DND-41 (cell line): ENCODE measurements at regions not wholly inside any gene's neighbourhood (a gene's known extent, or its start where the extent isn't known, plus 50 kb on each side); places are given as distances from the start of the nearest gene placed in this dataset.

Experiments used
- EZH2 ChIP-seq: IDR thresholded peaks from 3 replicates; pipeline ENCODE4 v1.6.1; 2012; ENCODE audit warnings: borderline replicate concordance, low read depth, mild to moderate bottlenecking, moderate library complexity, low read length, inconsistent platforms; ENCODE audit not compliant: severe bottlenecking
- TF ChIP-seq, protein P1 (sequence below): IDR thresholded peaks from 2 replicates; pipeline ENCODE4 v1.5.1; 2012; ENCODE audit warnings: borderline replicate concordance, low read length, moderate library complexity, mild to moderate bottlenecking; ENCODE audit not compliant: poor library complexity, severe bottlenecking; ENCODE audit errors: extremely low read depth

DNA sequence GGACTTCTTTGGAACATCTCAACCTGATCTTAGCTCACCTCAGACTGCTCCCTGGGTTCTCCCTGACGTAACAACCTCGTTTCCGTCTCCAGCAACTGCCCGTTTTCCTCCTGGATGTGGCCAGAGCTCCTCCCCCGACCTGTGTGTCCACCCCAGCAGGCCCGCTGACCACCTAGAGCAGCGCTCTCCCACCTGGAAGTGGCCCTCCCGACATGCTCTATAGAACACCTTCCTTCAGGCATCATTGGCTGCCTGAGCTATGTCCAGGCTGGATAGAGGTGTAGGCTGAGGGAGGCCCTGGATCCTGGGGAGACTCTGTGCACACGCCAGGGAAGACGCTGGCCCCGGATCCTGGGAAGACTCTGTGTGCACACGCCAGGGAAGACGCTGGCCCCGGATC is 81.3 kb downstream of the TEX29 start:
- TF ChIP-seq, protein P1, sequence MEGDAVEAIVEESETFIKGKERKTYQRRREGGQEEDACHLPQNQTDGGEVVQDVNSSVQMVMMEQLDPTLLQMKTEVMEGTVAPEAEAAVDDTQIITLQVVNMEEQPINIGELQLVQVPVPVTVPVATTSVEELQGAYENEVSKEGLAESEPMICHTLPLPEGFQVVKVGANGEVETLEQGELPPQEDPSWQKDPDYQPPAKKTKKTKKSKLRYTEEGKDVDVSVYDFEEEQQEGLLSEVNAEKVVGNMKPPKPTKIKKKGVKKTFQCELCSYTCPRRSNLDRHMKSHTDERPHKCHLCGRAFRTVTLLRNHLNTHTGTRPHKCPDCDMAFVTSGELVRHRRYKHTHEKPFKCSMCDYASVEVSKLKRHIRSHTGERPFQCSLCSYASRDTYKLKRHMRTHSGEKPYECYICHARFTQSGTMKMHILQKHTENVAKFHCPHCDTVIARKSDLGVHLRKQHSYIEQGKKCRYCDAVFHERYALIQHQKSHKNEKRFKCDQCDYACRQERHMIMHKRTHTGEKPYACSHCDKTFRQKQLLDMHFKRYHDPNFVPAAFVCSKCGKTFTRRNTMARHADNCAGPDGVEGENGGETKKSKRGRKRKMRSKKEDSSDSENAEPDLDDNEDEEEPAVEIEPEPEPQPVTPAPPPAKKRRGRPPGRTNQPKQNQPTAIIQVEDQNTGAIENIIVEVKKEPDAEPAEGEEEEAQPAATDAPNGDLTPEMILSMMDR: no peak
- TF ChIP-seq EZH2: no peak
